GM12874 (cell line): ENCODE measurements at regions not wholly inside any gene's neighbourhood (a gene's known extent, or its start where the extent isn't known, plus 50 kb on each side); places are given as distances from the start of the nearest gene placed in this dataset.

Experiments used
- CTCF ChIP-seq: IDR thresholded peaks from 2 replicates; pipeline ENCODE4 v1.5.1; 2011; ENCODE audit warnings: low read depth, mild to moderate bottlenecking, control low read depth, low read length, moderate library complexity; ENCODE audit not compliant: insufficient read depth

GRCh38 chr6:141866731-141867497, 265.8 kb upstream of the GJE1 start:
- TF ChIP-seq CTCF = no peak

- TF ChIP-seq CTCF = no peak
These were observed 281.7 kb upstream of the GJE1 start for GRCh38 chr6:141851063-141851462.

GRCh38 chr6:141848029-141848890, 284.5 kb upstream of the GJE1 start:
- TF ChIP-seq CTCF = no peak

GRCh38 chr6:141846639-141847038, 286.1 kb upstream of the GJE1 start:
- no peak for TF ChIP-seq CTCF

GRCh38 chr6:141843178-141843834, 289.4 kb upstream of the GJE1 start:
- no peak for TF ChIP-seq CTCF

- no peak for TF ChIP-seq CTCF
These were observed 299.6 kb upstream of the GJE1 start for GRCh38 chr6:141833001-141833655.

- no peak for TF ChIP-seq CTCF
These were observed 302.2 kb upstream of the GJE1 start for GRCh38 chr6:141830530-141830929.
